ENCODE measurements at regions not wholly inside any gene's neighbourhood (a gene's known extent, or its start where the extent isn't known, plus 50 kb on each side); places are given as distances from the start of the nearest gene placed in this dataset.

GRCh38 chr18:22499421-22499820 is 81.7 kb upstream of the CTAGE1 start:
- TF ChIP-seq POLR2A (IDR thresholded peaks at IDR 0.05; ENCODE audit: low read length): no peak
- TF ChIP-seq GATA1 (IDR thresholded peaks at IDR 0.05; ENCODE audit: low read depth, low read length): no peak

Measured in erythroblast (primary cell).